Activated naive CD8-positive, alpha-beta T cell (primary cell): ENCODE measurements at regions not wholly inside any gene's neighbourhood (a gene's known extent, or its start where the extent isn't known, plus 50 kb on each side); places are given as distances from the start of the nearest gene placed in this dataset.
"Not testable (repeated sequence)": the region's sequence is repeated elsewhere in the genome, so short reads cannot be mapped to it uniquely, and the experiment has no call there.

Source experiments
- H3K27ac Mint-ChIP-seq: one replicate; pipeline ENCODE4 v1.8.0; 2021; ENCODE audit warnings: mixed read lengths
- H3K27me3 Mint-ChIP-seq: one replicate; pipeline ENCODE4 v1.8.0; 2021; ENCODE audit warnings: mixed read lengths
- H3K36me3 Mint-ChIP-seq: one replicate; pipeline ENCODE4 v1.8.0; 2021; ENCODE audit warnings: mixed read lengths
- H3K4me1 Mint-ChIP-seq: one replicate; pipeline ENCODE4 v1.8.0; 2021; ENCODE audit warnings: low read depth, mixed read lengths
- H3K4me3 Mint-ChIP-seq: one replicate; pipeline ENCODE4 v1.8.0; 2021; ENCODE audit warnings: mild to moderate bottlenecking, mixed read lengths
- H3K9me3 Mint-ChIP-seq: one replicate; pipeline ENCODE4 v1.8.0; 2021; ENCODE audit warnings: low read depth, mixed read lengths

DNA sequence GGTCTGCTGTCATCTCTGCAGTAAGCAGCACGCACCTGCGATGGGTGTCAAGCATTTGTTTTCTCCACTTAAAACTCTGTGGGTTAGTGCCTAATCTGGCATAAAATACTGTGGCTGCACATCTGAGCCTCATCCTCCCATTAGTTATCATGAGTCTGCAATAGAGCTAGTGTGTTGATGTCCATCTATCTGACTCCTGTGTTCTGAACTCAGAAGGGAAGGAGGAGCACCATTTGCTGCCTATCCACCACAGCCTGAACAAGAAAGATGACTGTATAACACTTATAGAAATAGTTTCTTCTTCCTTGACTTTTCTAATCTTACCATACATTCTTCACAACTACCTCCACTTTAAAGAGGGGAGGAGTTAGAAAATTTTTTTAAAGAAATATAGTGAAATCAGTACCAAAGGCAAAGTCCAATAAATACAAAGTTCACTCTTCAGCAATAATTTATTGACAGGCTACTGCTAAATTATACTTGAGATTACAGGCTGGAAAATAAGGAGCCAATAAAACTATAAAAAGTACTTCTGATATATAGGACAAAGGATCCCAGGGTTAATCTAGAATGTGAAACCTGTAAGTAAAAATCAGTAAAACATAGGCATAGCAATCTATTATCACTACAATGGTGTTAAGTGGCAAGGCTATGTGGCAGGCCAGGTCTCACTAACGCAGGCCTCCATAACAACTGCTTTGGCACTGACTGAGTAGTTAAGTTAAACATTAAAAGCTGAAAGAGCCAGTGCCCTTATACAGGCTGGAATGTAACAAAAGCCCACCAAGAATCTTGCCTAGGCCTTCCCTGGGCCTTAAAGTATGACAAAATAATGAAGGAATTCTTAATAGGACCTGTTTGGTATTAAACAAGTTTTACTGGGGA lies 70.2 kb downstream of the LGALS9C start:
- H3K27me3 Mint-ChIP-seq, H3K36me3 Mint-ChIP-seq, H3K4me3 Mint-ChIP-seq, H3K27ac Mint-ChIP-seq, H3K4me1 Mint-ChIP-seq, H3K9me3 Mint-ChIP-seq: not testable (repeated sequence)

DNA sequence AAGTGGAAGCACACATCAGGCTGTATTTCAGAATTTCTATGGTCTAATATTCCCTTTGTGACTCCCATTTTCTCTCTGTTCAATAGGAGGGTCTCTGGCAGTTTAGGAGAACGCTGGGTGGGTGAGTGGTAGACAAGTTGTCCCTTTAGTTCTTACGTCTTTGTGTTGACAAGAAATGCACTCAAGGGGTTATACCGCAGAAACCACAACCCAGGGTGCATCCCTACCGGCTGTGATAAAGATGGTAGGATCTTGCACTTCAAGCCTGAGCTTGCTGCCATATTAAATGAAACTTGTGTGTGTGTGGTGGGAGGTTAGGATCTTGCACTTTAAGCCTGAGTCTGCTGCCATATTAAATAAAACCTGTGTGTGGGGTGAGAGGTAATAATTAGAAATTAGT lies 80.5 kb downstream of the LGALS9C start:
- H3K27me3 Mint-ChIP-seq, H3K9me3 Mint-ChIP-seq, H3K36me3 Mint-ChIP-seq, H3K4me3 Mint-ChIP-seq, H3K27ac Mint-ChIP-seq, H3K4me1 Mint-ChIP-seq: not testable (repeated sequence)

GRCh38 chr17:18563381-18564098 lies 80.7 kb downstream of the TBC1D28 start:
- H3K9me3 Mint-ChIP-seq, H3K27ac Mint-ChIP-seq, H3K36me3 Mint-ChIP-seq, H3K27me3 Mint-ChIP-seq: not testable (repeated sequence)
- Mint-ChIP-seq H3K4me1 (peaks cover 13% of the 10 kb centered on the region), H3K4me3 (peak overlapping the region; percentile 55)

GRCh38 chr17:18564099-18564448 lies 80.1 kb downstream of the TBC1D28 start:
- not testable (repeated sequence) for H3K9me3 Mint-ChIP-seq, H3K27me3 Mint-ChIP-seq, H3K36me3 Mint-ChIP-seq
- H3K4me3 Mint-ChIP-seq, result peak overlapping the region; percentile 55
- H3K4me1 Mint-ChIP-seq, result peaks cover 13% of the 10 kb centered on the region
- H3K27ac Mint-ChIP-seq, result peak overlapping the region; percentile 62

GRCh38 chr17:18568108-18568995 lies 75.8 kb downstream of the TBC1D28 start:
- not testable (repeated sequence) for H3K27me3 Mint-ChIP-seq, H3K9me3 Mint-ChIP-seq, H3K4me3 Mint-ChIP-seq, H3K27ac Mint-ChIP-seq, H3K36me3 Mint-ChIP-seq
- peaks cover 12% of the 10 kb centered on the region for H3K4me1 Mint-ChIP-seq

DNA sequence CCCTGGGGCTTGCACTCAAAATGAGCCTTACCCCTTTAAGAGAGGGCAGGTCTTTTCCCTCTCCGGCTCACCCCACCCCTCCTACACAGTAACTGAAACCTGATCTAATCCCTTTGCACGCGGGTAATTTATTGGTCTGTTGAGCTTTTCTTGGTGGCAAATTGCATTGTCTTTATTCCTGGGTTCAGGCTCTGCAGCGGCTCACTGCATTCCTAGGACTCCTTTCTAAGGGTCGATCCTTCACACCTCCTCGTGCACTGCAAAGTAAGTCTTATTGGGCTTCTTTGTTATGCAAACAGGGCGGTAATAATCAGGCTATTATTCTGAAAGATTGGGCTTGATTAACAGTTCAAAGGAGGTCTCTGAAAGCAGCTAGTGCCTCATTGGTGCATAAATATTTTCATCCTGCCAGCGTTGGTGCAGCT lies 74.7 kb downstream of the TBC1D28 start:
- H3K4me1 Mint-ChIP-seq, H3K9me3 Mint-ChIP-seq, H3K27me3 Mint-ChIP-seq, H3K36me3 Mint-ChIP-seq, H3K4me3 Mint-ChIP-seq, H3K27ac Mint-ChIP-seq: not testable (repeated sequence)

DNA sequence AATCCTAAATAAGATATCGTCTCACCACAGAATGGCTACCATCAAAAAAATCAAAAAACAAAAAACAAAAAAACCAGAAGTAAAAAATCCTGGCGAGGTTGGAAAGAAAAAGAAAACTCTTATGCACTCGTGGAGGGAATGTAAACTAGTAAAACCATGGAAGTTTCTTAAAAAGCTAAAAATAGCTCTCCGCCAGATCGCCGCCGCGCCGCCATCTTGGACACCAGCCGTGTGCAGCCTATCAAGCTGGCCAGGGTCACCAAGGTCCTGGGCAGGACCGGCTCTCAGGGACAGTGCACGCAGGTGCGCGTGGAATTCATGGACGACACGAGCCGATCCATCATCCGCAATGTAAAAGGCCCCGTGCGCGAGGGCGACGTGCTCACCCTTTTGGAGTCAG lies 71.7 kb downstream of the TBC1D28 start:
- not testable (repeated sequence) for H3K9me3 Mint-ChIP-seq, H3K27me3 Mint-ChIP-seq, H3K4me3 Mint-ChIP-seq, H3K36me3 Mint-ChIP-seq, H3K27ac Mint-ChIP-seq, H3K4me1 Mint-ChIP-seq

DNA sequence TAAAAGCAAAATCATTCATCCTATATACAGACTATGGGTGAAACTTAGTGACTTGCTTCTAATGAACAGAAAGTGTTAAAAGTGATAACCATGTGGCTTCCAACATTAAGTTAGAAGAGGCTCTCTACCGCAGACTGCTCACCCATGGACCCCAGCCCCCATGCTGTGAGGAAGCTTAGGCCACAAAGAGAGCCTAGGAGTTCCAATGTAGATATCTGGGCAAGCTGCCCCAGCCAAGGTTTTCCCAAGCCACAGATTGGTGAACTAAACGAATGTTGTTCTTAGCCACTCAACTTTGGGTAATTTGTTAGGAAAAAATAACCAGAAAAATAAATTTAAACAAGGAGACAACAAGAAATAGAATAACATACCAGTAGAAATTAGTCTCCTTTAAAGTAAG lies 70.1 kb downstream of the TBC1D28 start:
- not testable (repeated sequence) for H3K4me3 Mint-ChIP-seq, H3K27me3 Mint-ChIP-seq, H3K4me1 Mint-ChIP-seq, H3K36me3 Mint-ChIP-seq, H3K27ac Mint-ChIP-seq, H3K9me3 Mint-ChIP-seq
